OCI-LY7 (cell line): ENCODE measurements at regions not wholly inside any gene's neighbourhood (a gene's known extent, or its start where the extent isn't known, plus 50 kb on each side); places are given as distances from the start of the nearest gene placed in this dataset.
A peak's percentile ranks its signal among the peaks of the same experiment; 100 is the strongest.

Experiments
- BruUV-seq: library from RNA; stranded (reverse); fragments of 400-500 nt; replicated peaks from 2 replicates; lab custom pipeline; 2021; lab: Mats Ljungman, UMichigan
- CTCF ChIA-PET: fragments of 300-600 bp; sonication (Branson Sonifier 250); formaldehyde crosslinking; loops from one replicate; lab custom pipeline; 2022; ENCODE audit warnings: antibody characterized with exemption; ENCODE audit not compliant: unreplicated experiment; lab: Charles Lee
- POLR2A ChIA-PET: fragments of 300-600 bp; sonication (Branson Sonifier 250); formaldehyde crosslinking; loops from one replicate; lab custom pipeline; 2022; ENCODE audit warnings: antibody characterized with exemption; lab: Charles Lee
- DNase-seq: peaks from one replicate; pipeline ENCODE4 v3.0.0-alpha.2; 2015; ENCODE audit warnings: low spot score
- H2AFZ ChIP-seq: fragments of 200-600 bp; sonication (generic), shearing (Covaris generic); 2 replicates; pipeline ENCODE4 v1.6.1; 2014; ENCODE audit warnings: mild to moderate bottlenecking, antibody characterized with exemption, low read length, moderate library complexity
- H3K27ac ChIP-seq: fragments of 200-600 bp; sonication (generic); 2 replicates; pipeline ENCODE4 v1.5.1; 2014; ENCODE audit warnings: mixed run types, low read depth, mild to moderate bottlenecking, moderate library complexity, low read length, inconsistent platforms; ENCODE audit not compliant: poor library complexity, severe bottlenecking
- H3K36me3 ChIP-seq: fragments of 200-600 bp; sonication (generic); 2 replicates; pipeline ENCODE4 v1.6.1; 2014; ENCODE audit warnings: mild to moderate bottlenecking, antibody characterized with exemption, low read length, moderate library complexity, mixed read lengths; ENCODE audit not compliant: insufficient read depth
- H3K4me1 ChIP-seq: fragments of 200-600 bp; sonication (generic); 2 replicates; pipeline ENCODE4 v1.5.1; 2014; ENCODE audit warnings: mild to moderate bottlenecking, low read length; ENCODE audit not compliant: insufficient read depth, poor library complexity, severe bottlenecking
- H3K4me2 ChIP-seq: fragments of 200-600 bp; sonication (generic); 2 replicates; pipeline ENCODE4 v1.6.1; 2014; ENCODE audit warnings: mild to moderate bottlenecking, low read length
- H3K4me3 ChIP-seq: fragments of 200-600 bp; sonication (generic); 2 replicates; pipeline ENCODE4 v1.5.1; 2014; ENCODE audit warnings: mild to moderate bottlenecking, low read depth, low read length; ENCODE audit not compliant: poor library complexity, severe bottlenecking
- H3K79me2 ChIP-seq: fragments of 200-600 bp; sonication (generic); 2 replicates; pipeline ENCODE4 v1.6.1; 2016; ENCODE audit warnings: low read depth, mild to moderate bottlenecking, low read length, moderate library complexity, mixed read lengths; ENCODE audit not compliant: insufficient read depth
- H3K9me2 ChIP-seq: fragments of 200-600 bp; sonication (generic); 2 replicates; pipeline ENCODE4 v1.6.1; 2016; ENCODE audit warnings: mild to moderate bottlenecking, low read length, mixed read lengths; ENCODE audit not compliant: insufficient read depth
- H3K9me3 ChIP-seq: fragments of 200-600 bp; sonication (generic); 2 replicates; pipeline ENCODE4 v1.6.1; 2014; ENCODE audit warnings: mild to moderate bottlenecking, mixed run types, low read length, mixed read lengths
- H4K20me1 ChIP-seq: fragments of 200-600 bp; sonication (generic); 2 replicates; pipeline ENCODE4 v1.6.1; 2014; ENCODE audit warnings: mild to moderate bottlenecking, antibody characterized with exemption, low read length, moderate library complexity, mixed read lengths; ENCODE audit not compliant: insufficient read depth
- CTCF ChIP-seq: fragments of 200-600 bp; sonication (generic); conservative IDR thresholded peaks from 2 replicates; pipeline ENCODE4 v1.5.1; 2014; ENCODE audit warnings: mild to moderate bottlenecking, antibody characterized with exemption, low read length, moderate library complexity, mixed read lengths
- EZH2phosphoT487 ChIP-seq: fragments of 200-600 bp; sonication (generic); IDR thresholded peaks from 2 replicates; pipeline ENCODE4 v1.6.1; 2018; ENCODE audit warnings: low read depth, borderline replicate concordance, mild to moderate bottlenecking, mixed run types, antibody characterized with exemption, low read length, moderate library complexity, mixed read lengths
- intact Hi-C: fragments of 100-400 bp; cut with micrococcal nuclease; formaldehyde crosslinking; loops from one replicate; pipeline ENCODE4 v1.10.0; 2022; ENCODE audit not compliant: unreplicated experiment

- ChIA-PET CTCF (no interaction called here), POLR2A (interaction anchor here (0.6 to 1.4 kb wide), 4 partner anchors 9 to 54 kb away, joined by 3 to 5 read pairs (median 4); no protein-coding TSS in a partner anchor)
- Histone ChIP-seq H3K4me1 (peaks cover 17% of the 10 kb centered on the region), H3K36me3 (no peaks in the 10 kb centered on the region), H3K79me2 (no peaks in the 10 kb centered on the region), H3K9me2 (no peaks in the 10 kb centered on the region), H2AFZ (no peak overlapping the region), H3K27ac (no peak overlapping the region), H3K9me3 (no peaks in the 10 kb centered on the region), H4K20me1 (no peaks in the 10 kb centered on the region), H3K4me2 (no peak overlapping the region), H3K4me3 (no peak overlapping the region)
- intact Hi-C loops: no loop called here
- no TSS peak for BruUV-seq
- no peak for DNase-seq
- TF ChIP-seq CTCF: no peak
- TF ChIP-seq EZH2phosphoT487: no peak
Observed at GRCh38 chr15:56839641-56840040, 78.8 kb upstream of the TCF12 start.

DNA sequence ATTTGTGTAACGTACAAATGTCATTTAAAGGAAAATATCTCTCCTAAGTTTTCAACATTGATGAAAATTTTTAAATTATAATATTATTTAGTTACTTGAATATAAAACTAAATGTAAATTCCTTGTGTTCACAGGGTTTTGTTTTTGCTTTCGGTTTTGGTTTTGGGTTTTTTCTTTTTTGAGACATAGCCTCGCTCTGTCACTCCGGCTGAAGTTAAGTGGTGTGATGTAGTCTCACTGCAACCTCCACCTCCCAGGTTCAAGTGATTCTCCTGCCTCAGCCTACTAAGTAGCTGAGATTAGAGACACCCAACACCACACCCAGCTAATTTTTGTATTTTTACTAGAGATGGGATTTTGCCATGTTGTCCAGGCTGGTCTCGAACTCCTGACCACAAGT, 79.3 kb upstream of the TCF12 start:
- no peaks in the 10 kb centered on the region for H4K20me1 ChIP-seq
- H3K4me2 ChIP-seq: peak overlapping the region; percentile 12; the same call in 1 of the 2 replicates
- H3K4me1 ChIP-seq: peaks cover 17% of the 10 kb centered on the region
- no peaks in the 10 kb centered on the region for H3K9me3 ChIP-seq
- H3K79me2 ChIP-seq: no peaks in the 10 kb centered on the region
- H3K4me3 ChIP-seq: no peak overlapping the region
- no peak for DNase-seq
- no TSS peak for BruUV-seq
- ChIA-PET CTCF (no interaction called here), POLR2A (interaction anchor here (0.7 to 1.4 kb wide), 3 partner anchors 14 to 54 kb away, joined by 3 to 4 read pairs (median 3); no protein-coding TSS in a partner anchor)
- intact Hi-C loops: no loop called here
- H3K9me2 ChIP-seq: no peaks in the 10 kb centered on the region
- H2AFZ ChIP-seq: peak overlapping the region; percentile 40; the same call in 1 of the 2 replicates
- H3K27ac ChIP-seq: no peak overlapping the region
- no peak for TF ChIP-seq EZH2phosphoT487
- TF ChIP-seq CTCF: no peak
- H3K36me3 ChIP-seq: no peaks in the 10 kb centered on the region

DNA sequence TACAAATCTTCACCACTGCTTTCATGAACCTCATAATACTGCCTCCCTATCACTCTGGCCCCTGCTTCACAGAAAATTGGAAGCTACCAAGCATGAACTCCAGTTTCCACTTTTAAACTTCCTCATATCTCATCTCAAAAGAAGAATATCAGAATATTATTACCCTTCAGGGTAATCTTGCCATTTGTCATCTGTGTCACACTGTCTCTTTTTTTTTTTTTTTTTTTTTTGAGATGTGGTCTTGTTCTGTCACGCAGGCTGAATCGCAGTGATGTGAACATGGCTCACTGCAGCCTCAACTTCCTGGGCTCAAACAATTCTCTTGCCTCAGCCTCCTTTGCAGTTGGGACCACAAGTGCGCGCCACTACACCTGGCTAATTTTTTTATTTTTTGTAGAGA, 80.4 kb upstream of the TCF12 start:
- DNase-seq: peak; percentile 31
- no peaks in the 10 kb centered on the region for H3K9me3 ChIP-seq
- peak overlapping the region; percentile 27; the same call in 1 of the 2 replicates for H2AFZ ChIP-seq
- ChIA-PET POLR2A (interaction anchor here (0.7 kb wide), 1 partner anchor 391 kb away, joined by 5 read pairs; no protein-coding TSS in a partner anchor), CTCF (no interaction called here)
- H3K4me2 ChIP-seq: peak overlapping the region; percentile 12; the same call in 1 of the 2 replicates
- H3K36me3 ChIP-seq: no peaks in the 10 kb centered on the region
- peaks cover 17% of the 10 kb centered on the region for H3K4me1 ChIP-seq
- no peaks in the 10 kb centered on the region for H4K20me1 ChIP-seq
- H3K9me2 ChIP-seq: no peaks in the 10 kb centered on the region
- no peaks in the 10 kb centered on the region for H3K79me2 ChIP-seq
- no peak overlapping the region for H3K27ac ChIP-seq
- intact Hi-C loops: no loop called here
- no peak overlapping the region for H3K4me3 ChIP-seq
- BruUV-seq: no TSS peak
- TF ChIP-seq CTCF (no peak), EZH2phosphoT487 (no peak)
